ENCODE measurements at regions not wholly inside any gene's neighbourhood (a gene's known extent, or its start where the extent isn't known, plus 50 kb on each side); places are given as distances from the start of the nearest gene placed in this dataset.

- peak; percentile 83 for ATAC-seq
- TF ChIP-seq CTCF (IDR thresholded peaks at IDR 0.05): no peak
Observed at GRCh38 chr1:209490013-209490412, 93.5 kb upstream of the CAMK1G start.

GRCh38 chr1:209491031-209491430, 92.5 kb upstream of the CAMK1G start:
- no peak overlapping the region for H3K27ac ChIP-seq
- TF ChIP-seq CTCF (IDR thresholded peaks at IDR 0.05): no peak
- no peaks in the 10 kb centered on the region for H3K36me3 ChIP-seq
- H3K9me3 ChIP-seq: peaks cover 0 to 7% of the 10 kb centered on the region in 2 donors
- no peaks in the 10 kb centered on the region for H3K4me1 ChIP-seq
- no peak for ATAC-seq
- H3K27me3 ChIP-seq: no peaks in the 10 kb centered on the region
- intact Hi-C loops (cut with DNase I): no loop called here
- DNase-seq: no peak
- H3K4me3 ChIP-seq: no peak overlapping the region

More at GRCh38 chr1:209490013-209490412, 93.5 kb upstream of the CAMK1G start:
- no peaks in the 10 kb centered on the region for H3K36me3 ChIP-seq
- H3K9me3 ChIP-seq: no peaks in the 10 kb centered on the region
- intact Hi-C loops (cut with DNase I): no loop called here
- no peaks in the 10 kb centered on the region for H3K4me1 ChIP-seq
- H3K27me3 ChIP-seq: no peaks in the 10 kb centered on the region
- peak in 1 of 4 donors; percentile 6 for DNase-seq
- H3K27ac ChIP-seq: no peak overlapping the region
- H3K4me3 ChIP-seq: no peak overlapping the region

- Histone ChIP-seq H3K36me3 (no peaks in the 10 kb centered on the region), H3K27ac (no peak overlapping the region), H3K4me3 (no peak overlapping the region), H3K27me3 (no peaks in the 10 kb centered on the region), H3K9me3 (peaks cover 0 to 11% of the 10 kb centered on the region in 2 donors), H3K4me1 (no peaks in the 10 kb centered on the region)
- ATAC-seq (no peak), DNase-seq (no peak)
- intact Hi-C loops (cut with DNase I): no loop called here
- no peak for TF ChIP-seq CTCF (IDR thresholded peaks at IDR 0.05)
Observed at GRCh38 chr1:209491496-209491895, 92.0 kb upstream of the CAMK1G start.

- DNase-seq: no peak
- ATAC-seq: no peak
Observed at GRCh38 chr1:209491897-209492296, 91.6 kb upstream of the CAMK1G start.

GRCh38 chr1:209493559-209493958, 90.0 kb upstream of the CAMK1G start:
- Histone ChIP-seq H3K36me3 (no peaks in the 10 kb centered on the region), H3K27me3 (no peaks in the 10 kb centered on the region), H3K4me1 (no peaks in the 10 kb centered on the region), H3K9me3 (peaks cover 0 to 13% of the 10 kb centered on the region in 2 donors), H3K4me3 (no peak overlapping the region), H3K27ac (no peak overlapping the region)
- intact Hi-C loops (cut with DNase I): no loop called here
- TF ChIP-seq CTCF (IDR thresholded peaks at IDR 0.05): no peak
- DNase-seq (peak in 2 of 4 donors; percentile 14 to 52), ATAC-seq (no peak)

More at GRCh38 chr1:209491897-209492296, 91.6 kb upstream of the CAMK1G start:
- no peak for TF ChIP-seq CTCF (IDR thresholded peaks at IDR 0.05)
- Histone ChIP-seq H3K36me3 (no peaks in the 10 kb centered on the region), H3K9me3 (peaks cover 0 to 11% of the 10 kb centered on the region in 2 donors), H3K4me3 (no peak overlapping the region), H3K27me3 (no peaks in the 10 kb centered on the region), H3K4me1 (no peaks in the 10 kb centered on the region), H3K27ac (no peak overlapping the region)
- intact Hi-C loops (cut with DNase I): no loop called here

All from left lung (tissue), 4 donors.